ENCODE measurements at regions not wholly inside any gene's neighbourhood (a gene's known extent, or its start where the extent isn't known, plus 50 kb on each side); places are given as distances from the start of the nearest gene placed in this dataset.

DNA sequence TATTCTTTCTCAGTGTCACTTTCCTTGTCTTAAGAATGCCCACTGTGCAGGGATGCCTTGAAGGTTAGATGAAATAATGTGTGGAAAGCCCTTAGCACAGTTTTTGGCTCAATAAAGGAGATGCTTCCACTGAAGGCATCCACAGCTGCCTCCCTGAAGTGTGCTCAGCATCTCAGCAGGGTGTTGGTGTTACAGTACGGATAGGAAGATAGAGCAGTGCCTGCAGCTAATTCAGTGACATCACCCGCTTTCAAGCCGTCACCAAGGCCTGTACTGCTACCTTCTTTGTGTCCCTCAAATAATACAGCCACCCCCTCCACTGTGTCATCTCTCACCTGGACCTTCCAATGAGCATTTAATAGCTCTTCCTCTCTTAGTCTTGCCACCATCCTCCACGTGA, 59.0 kb downstream of the NDUFS5 start:
- no peak for DNase-seq (ENCODE audit: low spot score)

DNA sequence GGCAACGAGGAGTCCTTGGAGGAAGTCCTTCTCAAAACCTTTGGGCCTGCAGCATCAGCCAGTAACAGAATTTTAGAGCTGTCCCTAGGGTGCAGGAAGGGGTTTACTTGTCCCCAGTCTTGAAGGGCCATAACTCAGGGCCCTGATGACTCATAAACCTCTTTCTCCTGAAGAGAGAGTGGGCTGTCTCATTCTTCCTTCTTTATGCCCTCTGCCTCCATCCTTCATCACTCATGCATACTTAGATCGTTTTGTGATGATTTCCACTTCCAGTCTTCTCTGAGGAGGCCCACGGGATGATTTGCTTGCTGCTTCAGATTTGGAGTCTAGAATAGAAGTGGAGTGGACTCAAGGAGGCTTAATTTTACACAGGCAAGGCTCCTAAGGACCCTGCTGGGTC, 60.2 kb downstream of the NDUFS5 start:
- no peak for DNase-seq (ENCODE audit: low spot score)

DNA sequence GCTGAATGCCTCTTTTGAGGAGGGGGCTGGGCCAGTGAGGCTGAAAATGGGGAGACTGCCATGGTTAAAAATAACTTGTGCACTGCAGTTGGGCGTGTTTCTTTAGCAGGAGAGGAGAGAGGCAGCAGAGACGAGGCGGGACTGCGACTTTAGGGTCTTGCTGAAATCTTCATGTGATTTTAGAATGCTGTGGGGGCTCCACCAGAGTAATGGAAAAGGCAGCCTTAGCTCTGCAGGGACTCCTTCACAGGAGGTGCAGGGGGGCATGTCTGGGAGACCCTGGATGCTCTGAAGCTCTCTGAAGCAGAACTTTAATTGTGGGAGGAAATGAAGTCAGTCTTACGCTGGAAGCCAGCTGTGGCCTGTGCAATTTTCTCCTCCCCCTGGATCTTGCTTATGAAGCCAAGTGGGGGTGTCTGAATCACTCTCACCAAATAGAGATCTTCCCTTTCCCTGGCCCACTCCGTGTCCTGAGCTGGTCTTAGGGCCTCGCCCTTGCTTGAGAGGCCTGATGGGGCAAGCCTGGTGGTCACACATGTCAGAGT, 60.8 kb downstream of the NDUFS5 start:
- no peak for DNase-seq (ENCODE audit: low spot score)

DNA sequence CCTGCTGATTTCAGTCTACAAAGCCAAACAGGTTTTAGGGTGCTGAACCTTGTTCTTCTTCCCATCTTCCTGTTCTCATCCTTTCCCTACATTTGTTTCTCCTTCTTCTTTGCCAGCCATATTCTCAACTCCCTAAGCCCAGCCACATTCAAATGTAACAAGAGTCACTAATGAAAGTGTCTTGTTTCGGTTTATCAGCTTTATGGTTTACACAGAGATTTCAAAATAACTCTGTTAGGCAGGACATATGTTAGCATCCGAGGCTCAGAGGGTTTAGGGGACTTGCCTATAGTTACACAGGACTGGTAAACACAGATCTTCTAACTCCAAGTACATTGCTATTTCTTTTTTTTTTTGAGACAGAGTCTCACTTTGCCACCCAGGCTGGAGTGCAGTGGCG, 61.3 kb downstream of the NDUFS5 start:
- no peak for DNase-seq (ENCODE audit: low spot score)

DNA sequence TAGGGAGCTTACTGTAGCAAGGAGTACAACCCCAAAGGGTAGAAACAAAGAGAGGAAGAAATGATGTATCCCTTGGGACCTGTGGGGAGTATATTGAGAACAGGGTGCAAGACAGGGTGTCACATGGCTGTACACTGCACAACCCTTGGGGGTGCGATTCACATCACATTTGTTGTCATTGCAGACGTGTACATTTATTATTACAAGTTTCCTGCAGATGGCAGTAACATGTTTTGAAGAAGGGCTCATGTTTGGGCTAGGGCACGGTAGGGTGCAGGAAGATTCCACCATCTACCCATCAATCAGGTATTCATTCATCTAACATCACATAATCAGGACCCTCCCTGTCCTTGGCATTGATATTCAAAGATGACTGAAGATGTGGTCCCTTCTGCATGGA, 62.5 kb downstream of the NDUFS5 start:
- DNase-seq (ENCODE audit: low spot score), result no peak

DNA sequence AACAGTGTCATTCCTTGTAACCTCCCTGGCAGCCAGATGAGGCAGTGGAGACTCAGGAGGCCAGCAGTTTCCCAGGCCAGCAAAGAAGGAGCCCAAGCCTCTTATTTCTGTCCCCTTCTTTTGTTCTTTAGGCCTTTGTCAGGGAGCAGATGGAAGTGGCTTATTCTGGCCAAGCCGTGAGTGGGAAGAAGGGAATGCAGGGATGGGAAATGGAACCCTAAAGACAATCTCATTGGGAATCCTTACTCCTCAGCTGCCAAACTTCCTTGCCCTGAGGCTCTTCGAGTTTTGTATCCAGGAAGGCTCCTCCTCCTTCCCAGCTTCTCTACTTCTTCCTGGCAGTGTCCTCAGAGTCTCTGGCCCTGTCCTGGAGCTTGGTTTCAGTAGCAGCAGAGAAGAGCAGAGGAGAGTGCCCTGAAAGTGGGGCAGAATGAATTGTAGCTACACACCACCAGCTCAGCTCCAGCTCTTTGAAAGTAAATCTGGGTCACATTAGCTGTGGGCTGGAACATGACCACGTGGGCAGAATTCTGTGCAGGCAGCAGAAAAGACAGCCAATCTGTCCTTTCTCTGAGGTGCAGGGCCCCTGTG, 63.9 kb downstream of the NDUFS5 start:
- no peak for DNase-seq (ENCODE audit: low spot score)

DNA sequence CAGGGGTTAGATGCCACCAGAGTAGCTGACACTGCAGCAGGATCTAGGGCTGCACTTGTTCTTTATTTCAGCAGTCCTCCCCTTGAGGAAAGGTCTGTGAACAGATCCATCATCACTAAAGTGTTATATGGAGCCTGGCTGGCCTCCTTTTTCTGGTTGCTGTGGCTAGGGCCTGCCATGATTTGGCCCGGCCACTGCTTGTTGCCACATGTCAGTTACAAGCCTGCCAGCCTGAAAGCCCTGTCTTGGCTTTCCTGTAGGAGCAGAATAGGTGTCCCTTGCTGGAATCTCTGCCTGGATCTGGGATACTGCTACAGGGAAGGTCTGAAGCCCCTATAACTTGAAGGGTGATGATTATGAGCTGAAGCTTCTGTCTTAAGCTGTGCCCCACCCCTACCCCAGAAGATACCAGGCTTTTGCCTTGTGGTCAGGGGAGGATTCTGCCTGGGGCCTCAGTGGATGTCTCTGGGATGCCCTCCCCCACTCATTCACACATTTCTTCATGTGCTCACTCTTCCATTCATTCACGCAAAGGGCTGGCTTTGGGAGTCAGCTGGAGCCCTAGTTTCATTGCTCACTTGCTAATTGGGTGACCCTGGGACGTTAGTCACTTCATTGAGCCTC, 64.7 kb downstream of the NDUFS5 start:
- DNase-seq (ENCODE audit: low spot score), result no peak

DNA sequence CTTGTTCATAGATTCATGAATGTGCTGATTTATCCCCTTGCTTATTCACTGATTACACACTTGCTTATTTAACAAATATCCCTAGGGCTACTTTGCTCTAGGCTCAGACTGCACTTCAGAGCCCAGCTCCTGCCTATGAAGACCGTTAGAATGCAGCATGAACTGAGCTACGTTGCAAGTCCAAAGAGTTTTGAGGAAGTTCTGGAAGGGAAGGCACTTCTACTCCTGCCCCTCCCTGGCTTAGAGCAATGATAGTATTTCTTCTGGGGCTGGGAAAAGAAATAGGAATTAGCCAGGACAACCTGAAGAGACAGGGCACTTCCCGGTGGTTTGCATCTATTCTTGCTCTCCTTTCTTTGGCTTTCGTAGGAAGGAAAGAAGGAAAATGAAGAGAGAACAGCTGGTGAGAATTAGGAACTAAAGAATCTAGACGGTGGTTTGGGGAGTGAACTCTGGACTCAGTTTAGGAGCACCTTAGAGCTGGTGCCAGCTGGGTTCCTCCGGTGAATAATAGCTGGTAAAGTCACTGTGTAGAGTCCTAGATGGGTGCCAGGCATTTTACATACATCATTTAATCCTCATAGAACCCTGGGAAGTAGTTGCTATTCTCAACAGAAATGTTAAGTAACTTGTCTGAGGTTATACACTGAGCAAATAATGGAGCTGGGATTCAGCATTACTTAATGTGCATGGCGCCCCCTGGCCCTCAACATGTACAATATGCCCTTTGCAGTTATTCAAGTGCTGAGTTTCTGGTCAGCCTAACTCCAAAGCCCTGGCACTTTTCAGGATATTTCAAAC, 65.9 kb downstream of the NDUFS5 start:
- DNase-seq (ENCODE audit: low spot score), result peak; percentile 78

DNA sequence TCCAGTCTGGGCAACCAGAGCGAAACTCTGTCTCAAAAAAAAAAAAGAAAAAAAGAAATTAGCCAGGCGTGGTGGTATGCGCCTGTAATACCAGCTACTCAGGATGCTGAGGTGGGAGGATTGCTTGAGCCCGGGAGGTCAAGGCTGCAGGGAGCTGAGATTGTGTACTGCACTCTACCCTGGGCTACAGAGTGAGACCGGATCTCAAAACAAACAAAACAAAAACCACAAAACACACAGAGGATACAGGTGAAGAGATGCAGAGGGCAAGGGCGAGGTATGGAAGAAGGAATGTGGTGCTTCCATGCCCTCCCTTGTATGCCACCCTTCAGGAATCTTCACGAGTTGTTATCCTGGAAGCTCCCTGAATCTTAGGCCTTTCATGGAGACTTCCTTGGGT, 68.5 kb downstream of the NDUFS5 start:
- DNase-seq (ENCODE audit: low spot score), result no peak

DNA sequence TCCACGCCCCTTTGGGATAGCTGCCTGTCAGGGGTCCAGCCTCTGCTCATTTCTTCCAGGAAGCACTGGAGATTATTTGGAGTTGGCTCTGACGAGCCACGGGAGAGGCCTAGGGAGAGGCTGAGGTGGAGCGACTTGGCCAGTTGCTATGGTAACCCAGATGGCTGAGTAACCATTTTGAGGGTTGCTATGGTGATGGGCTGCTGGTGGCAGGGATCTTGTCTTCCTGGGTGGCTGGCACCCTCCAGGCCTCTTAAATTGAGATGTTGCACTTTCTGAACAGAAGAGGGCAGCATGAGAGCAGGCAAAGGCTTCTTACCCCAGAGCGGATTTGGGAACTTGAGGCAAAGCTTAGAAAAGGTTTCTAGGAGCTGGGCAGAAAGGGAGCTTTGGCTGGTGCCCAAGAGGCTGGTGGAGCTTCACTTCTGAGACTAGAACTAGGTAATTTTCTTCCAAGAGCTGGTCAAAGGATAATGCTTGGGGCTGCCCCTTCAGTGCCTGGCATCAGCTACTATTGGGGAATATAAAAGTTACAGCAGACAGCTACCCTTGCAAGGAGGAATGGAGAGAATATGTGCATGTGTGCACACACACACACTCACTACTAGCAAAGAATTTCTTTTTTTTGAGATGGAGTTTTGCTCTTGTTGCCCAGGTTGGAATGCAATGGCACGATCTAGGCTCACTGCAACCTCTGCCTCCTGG, 72.5 kb downstream of the NDUFS5 start:
- DNase-seq (ENCODE audit: low spot score), result peak; percentile 96

DNA sequence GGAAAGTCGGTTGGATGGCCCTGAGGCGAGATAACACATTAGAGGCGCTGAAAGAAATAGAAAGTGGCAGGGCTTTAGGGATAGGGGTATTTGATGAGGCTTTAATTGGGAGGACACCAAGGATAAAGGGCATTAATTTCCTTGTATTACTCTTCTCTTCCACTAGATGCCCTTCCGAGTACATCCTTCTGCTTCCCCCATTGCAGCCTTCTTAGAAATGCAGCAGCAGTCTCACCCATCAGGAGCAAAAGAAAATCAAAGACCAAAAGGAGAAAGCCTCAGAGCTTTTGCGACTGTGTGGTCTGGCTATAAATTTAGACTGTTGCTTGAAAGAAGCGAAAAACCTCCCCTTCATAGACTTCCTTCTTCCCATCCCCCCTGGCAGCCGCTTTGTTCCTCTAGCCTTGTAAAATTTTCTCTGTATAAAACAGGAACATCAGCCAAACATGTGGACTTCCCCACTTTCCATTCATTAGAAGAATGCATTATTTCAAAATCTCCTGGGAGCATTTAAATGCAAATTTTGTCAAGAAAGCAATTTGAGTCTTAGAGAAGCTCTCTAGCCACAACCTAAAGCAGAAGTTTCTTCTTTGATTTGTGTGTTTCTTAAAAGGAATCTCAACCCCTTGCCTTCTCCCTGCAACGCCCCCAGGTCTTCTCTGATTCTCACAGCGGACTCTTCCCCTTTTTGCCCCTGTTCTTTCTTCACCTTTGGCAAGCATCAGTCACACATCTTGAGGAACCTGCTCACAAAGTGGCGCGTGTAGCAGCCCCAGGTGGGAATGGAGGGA, 76.6 kb downstream of the NDUFS5 start:
- DNase-seq (ENCODE audit: low spot score), result peak; percentile 91

DNA sequence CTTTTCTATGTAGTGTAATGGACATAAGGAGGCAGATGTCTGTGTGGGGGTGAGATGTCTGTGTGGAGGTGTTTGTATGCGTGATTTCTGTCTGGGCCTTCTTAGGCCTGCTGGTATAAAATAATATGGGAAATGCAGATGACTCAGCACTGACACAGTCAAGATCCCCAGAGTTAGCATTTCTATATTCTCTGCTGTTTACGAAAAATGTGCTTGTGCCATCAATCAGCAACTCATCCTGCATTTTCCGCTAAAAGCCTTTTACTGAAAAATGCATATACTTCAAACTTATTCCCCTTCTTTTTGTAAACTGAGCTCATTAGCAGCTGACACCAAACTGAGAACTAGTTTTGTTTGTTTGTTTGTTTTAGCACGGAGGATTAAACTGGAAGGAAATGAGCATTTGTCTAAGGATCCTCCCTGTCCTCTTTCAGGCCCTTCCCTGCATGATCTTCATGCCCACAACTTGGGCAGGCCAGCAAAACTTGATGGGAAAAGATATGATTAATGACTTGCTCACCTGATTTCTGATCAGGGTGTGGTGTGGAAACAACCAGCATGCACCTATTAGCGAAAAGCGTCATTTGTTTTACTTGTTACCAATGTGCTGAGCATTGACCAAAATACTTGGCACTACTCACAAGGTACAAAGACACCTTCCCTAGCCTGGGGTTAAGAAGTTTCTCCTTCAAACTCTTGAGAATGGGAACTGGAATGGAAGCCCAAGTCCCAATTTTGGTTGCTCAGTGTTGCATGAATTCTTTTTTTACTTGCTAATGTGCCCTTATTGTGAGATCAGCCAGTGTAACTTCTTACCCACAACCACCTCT, 77.4 kb downstream of the NDUFS5 start:
- peak; percentile 58 for DNase-seq (ENCODE audit: low spot score)

DNA sequence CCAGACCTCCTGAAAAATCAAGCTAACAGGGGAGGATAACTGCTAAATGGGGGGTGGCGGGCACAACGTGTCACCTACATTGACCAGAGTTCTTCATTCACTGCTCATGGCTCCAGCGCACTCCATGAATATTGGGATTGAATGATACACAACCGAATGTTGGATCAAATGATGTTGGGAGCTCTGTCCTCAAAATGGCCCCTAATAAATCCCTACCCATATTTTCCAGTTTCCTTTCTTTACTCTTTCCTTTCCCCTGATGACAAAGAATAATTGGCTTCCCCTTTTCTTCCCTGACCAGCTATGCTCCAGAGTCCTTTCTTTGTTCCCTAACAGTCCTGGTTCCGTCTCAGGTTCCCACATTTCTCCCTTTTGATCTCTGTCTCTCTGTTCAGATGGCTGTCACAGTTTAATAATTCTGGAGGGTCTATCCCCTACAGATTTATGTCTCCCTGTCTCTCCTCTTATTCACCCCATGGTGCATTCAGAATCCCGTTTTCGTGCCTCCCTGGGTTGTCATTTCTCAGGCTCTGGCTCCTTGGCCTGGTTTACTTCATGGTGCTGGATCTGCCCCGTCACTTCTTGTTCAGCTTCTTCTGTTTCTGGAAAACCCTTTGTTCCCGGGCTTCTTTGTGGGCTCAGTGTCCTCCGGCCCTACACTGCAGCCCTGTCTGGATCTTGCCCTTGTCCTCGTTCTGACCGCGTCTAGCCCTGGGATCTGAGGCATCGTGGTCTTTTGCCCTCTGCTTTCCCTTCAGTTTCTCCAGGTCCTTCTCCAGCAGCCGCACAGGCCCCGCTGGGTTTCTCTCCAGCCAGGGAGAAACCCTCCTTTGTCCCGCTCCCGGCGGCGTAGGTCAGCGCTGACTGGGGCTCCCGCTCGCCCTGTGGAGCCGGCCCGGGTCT, 78.3 kb downstream of the NDUFS5 start:
- DNase-seq (ENCODE audit: low spot score), result peak; percentile 46

DNA sequence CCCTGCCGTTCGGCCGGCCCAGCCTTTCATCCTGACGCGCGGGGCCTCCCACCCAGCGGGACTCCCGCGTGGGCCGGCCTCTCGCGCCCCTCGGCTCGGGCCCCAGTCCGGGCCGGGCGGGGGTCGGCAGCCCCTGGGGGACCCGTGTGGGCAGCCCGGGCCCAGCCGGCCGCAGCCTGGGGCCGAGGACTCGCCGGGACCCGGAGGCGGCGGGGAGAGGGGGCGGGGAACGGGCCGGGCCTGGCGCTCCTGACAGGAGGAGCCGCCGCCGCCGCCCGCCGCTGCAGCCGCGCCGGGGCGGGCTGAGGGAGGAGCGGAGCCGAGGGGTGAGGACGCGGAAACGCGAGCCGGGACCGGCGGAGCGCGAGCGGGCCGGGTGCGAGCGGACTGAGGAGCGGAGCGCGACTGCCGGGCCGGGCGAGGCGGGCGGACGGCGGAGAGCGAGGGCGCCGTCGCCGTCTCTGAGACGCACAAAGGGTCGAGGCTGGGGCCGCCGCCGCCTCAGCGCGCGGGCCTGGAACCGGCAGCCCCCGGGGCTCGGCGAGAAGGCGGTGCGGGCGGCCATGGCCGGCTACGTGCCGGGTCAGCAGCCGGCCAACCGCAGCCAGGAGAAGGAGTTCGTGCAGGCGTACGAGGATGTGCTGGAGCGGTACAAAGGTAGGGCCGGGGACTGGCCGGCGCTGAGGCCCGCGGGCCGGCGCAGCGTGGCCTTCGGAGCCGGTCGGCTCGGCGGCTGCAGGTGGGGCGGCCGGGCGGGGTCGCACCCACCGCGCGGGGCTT, 79.1 kb downstream of the NDUFS5 start:
- DNase-seq (ENCODE audit: low spot score), result peak; percentile 54

DNA sequence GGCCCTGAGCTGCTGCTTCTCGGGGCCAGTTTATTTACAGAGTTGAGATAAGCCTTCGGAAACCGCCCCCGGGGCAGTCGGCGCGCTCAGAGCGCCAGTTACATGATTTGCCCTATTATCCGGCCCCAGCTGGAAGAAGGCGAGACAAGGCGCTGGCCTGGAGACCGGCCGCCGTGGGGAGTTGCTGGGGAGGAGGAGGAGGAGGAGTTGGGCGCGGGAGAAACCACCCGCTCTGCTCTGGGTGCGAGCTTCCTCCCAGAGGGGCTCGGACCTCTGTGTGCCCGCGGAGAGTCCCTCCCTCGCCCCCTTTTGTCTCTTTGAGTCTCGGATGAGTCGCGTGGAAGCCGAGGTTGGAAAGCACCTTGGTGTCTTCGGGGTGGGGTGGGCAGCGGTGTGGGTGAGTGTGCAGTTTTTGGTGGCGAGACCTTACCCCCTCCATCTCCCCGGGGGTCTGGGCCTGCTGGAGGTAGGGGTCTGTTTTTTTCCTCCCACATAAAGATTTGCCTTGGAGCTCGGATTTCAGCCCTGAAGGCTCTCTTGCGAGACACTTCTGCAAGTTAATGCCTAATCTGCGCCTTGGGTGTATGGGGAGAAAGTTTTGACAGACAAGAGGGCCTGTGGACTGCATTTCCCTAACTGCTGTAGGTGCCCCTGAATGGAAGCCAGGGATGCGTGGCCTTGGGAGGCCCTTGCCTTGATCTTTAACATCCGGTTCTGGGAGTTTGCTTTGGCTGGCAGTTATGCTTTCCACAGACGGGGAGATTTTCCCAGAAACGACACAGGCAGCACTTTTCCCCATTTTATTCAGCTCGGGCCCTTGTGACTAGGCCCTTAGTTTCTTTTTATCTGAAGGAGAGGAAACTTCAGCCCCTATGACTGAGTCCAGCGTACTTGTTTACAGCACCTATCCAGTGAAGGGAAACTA, 80.0 kb downstream of the NDUFS5 start:
- DNase-seq (ENCODE audit: low spot score), result peak; percentile 76

DNA sequence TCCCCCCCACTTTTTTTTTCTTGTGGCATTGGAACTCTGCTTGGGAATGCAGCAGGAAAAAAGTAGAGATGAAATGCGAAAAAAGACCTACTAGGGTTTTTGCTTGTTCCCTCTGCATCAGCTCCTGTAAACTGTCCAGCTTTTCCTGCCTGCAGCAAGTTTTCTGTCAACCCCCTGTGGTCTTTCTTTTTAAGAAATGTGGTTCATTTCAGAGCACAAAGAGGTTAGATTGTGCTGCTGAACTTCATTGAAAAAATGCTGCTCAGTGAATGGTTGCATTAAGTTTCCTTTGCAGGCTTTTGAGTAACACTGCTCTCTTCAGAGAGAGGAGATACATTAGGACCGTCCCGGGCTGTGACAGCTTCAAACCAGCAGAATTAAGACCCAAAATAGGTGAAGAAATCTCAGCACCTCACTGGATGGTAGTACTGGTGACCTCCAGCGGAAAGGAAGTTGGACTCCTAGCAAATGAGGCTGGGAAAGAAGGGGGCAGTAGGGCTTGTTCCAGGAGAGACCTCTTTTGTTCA, 80.7 kb downstream of the NDUFS5 start:
- DNase-seq (ENCODE audit: low spot score), result peak; percentile 38
